PC-3 (cell line): ENCODE measurements at regions not wholly inside any gene's neighbourhood (a gene's known extent, or its start where the extent isn't known, plus 50 kb on each side); places are given as distances from the start of the nearest gene placed in this dataset.
"Not testable (repeated sequence)": the region's sequence is repeated elsewhere in the genome, so short reads cannot be mapped to it uniquely, and the experiment has no call there.

Experiments
- ATAC-seq: fragments of 200-7000 bp; cut with Tn5 transposase; 2 replicates; pipeline ENCODE4 v1.9.1; 2020; ENCODE audit warnings: mild to moderate bottlenecking, moderate library complexity
- BruUV-seq: library from RNA; stranded (reverse); fragments of 400-500 nt; replicated peaks from 2 replicates; lab custom pipeline; 2021; lab: Mats Ljungman, UMichigan
- CTCF ChIA-PET: fragments of 300-600 bp; sonication (Branson Sonifier 250); formaldehyde crosslinking; loops from one replicate; lab custom pipeline; 2022; ENCODE audit warnings: antibody characterized with exemption; lab: Charles Lee
- POLR2A ChIA-PET: fragments of 300-600 bp; sonication (Branson Sonifier 250); formaldehyde crosslinking; loops from one replicate; lab custom pipeline; 2022; ENCODE audit warnings: antibody characterized with exemption; ENCODE audit not compliant: unreplicated experiment; lab: Charles Lee
- DNase-seq: peaks from one replicate; pipeline ENCODE4 v3.0.0-alpha.2; 2015
- H2AFZ ChIP-seq: fragments of 300-600 bp; sonication (generic); 2 replicates; pipeline ENCODE4 v1.6.0; 2016; ENCODE audit warnings: antibody characterized with exemption, low read length
- H3F3A ChIP-seq: fragments of 300-600 bp; sonication (generic); one replicate; pipeline ENCODE4 v1.6.0; 2017; ENCODE audit warnings: antibody characterized with exemption, low read length, control low read depth, mild to moderate bottlenecking; ENCODE audit not compliant: unreplicated experiment
- H3K27ac ChIP-seq: fragments of 300-600 bp; sonication (generic); 2 replicates; pipeline ENCODE4 v1.5.1; 2016; ENCODE audit warnings: mild to moderate bottlenecking, low read length
- H3K27me3 ChIP-seq: fragments of 300-600 bp; sonication (generic); 2 replicates; pipeline ENCODE4 v1.6.1; 2016; ENCODE audit warnings: low read length, mixed read lengths
- H3K36me3 ChIP-seq: fragments of 300-600 bp; sonication (generic); 2 replicates; pipeline ENCODE4 v1.6.1; 2016; ENCODE audit warnings: low read depth, mixed run types, low read length, mixed read lengths
- H3K4me1 ChIP-seq: fragments of 300-600 bp; sonication (generic); 2 replicates; pipeline ENCODE4 v1.5.1; 2016; ENCODE audit warnings: low read length; ENCODE audit not compliant: insufficient read depth
- H3K4me2 ChIP-seq: fragments of 300-600 bp; sonication (generic); 2 replicates; pipeline ENCODE4 v1.6.0; 2016; ENCODE audit warnings: low read length
- H3K4me3 ChIP-seq: fragments of 300-600 bp; sonication (generic); 2 replicates; pipeline ENCODE4 v1.5.1; 2016; ENCODE audit warnings: mild to moderate bottlenecking, low read length, mixed read lengths
- H3K79me2 ChIP-seq: fragments of 300-600 bp; sonication (generic); 2 replicates; pipeline ENCODE4 v1.6.1; 2017; ENCODE audit warnings: low read length, mixed read lengths
- H3K9ac ChIP-seq: fragments of 300-600 bp; sonication (generic); 2 replicates; pipeline ENCODE4 v1.6.0; 2016; ENCODE audit warnings: mild to moderate bottlenecking, low read length
- H3K9me2 ChIP-seq: fragments of 300-600 bp; sonication (generic); replicated peaks from 2 replicates; pipeline ENCODE4 v1.6.1; 2016; ENCODE audit warnings: mixed run types, low read length, mixed read lengths
- H3K9me3 ChIP-seq: fragments of 300-600 bp; sonication (generic); 2 replicates; pipeline ENCODE4 v1.6.1; 2016; ENCODE audit warnings: low read length, mixed read lengths
- H4K20me1 ChIP-seq: fragments of 300-600 bp; sonication (generic); 2 replicates; pipeline ENCODE4 v1.6.1; 2016; ENCODE audit warnings: low read length, mixed read lengths
- CTCF ChIP-seq: fragments of 300-600 bp; sonication (generic); conservative IDR thresholded peaks from 2 replicates; pipeline ENCODE4 v1.5.1; 2017; ENCODE audit warnings: antibody characterized with exemption, low read depth, mild to moderate bottlenecking, low read length
- EZH2 ChIP-seq: fragments of 300-600 bp; sonication (generic); IDR thresholded peaks from one replicate; pipeline ENCODE4 v1.6.1; 2017; ENCODE audit warnings: antibody characterized with exemption, mild to moderate bottlenecking, low read length; ENCODE audit not compliant: unreplicated experiment
- EZH2phosphoT487 ChIP-seq: fragments of 300-600 bp; sonication (generic); IDR thresholded peaks from 2 replicates; pipeline ENCODE4 v1.6.1; 2018; ENCODE audit warnings: mild to moderate bottlenecking, antibody characterized with exemption, low read length, borderline replicate concordance
- intact Hi-C: fragments of 100-400 bp; cut with micrococcal nuclease; formaldehyde crosslinking; loops from 2 replicates; pipeline ENCODE4 v1.9.0; 2023

GRCh38 chr5:155564541-155564940, 551.0 kb downstream of the KIF4B start:
- no peak overlapping the region for H2AFZ ChIP-seq
- TF ChIP-seq EZH2 (no peak), EZH2phosphoT487 (no peak), CTCF (no peak)
- no peaks in the 10 kb centered on the region for H4K20me1 ChIP-seq
- CTCF ChIA-PET = no interaction called here
- POLR2A ChIA-PET = no interaction called here
- no peaks in the 10 kb centered on the region for H3K9me3 ChIP-seq
- H3K4me3 ChIP-seq = no peak overlapping the region
- no peaks in the 10 kb centered on the region for H3K27me3 ChIP-seq
- H3F3A ChIP-seq = no peaks in the 10 kb centered on the region
- no peaks in the 10 kb centered on the region for H3K79me2 ChIP-seq
- no peak for DNase-seq
- no peaks in the 10 kb centered on the region for H3K9me2 ChIP-seq
- ATAC-seq = no peak
- no TSS peak for BruUV-seq
- no peaks in the 10 kb centered on the region for H3K36me3 ChIP-seq
- no peak overlapping the region for H3K4me2 ChIP-seq
- H3K4me1 ChIP-seq = no peaks in the 10 kb centered on the region
- intact Hi-C loops = no loop called here
- no peak overlapping the region for H3K9ac ChIP-seq
- no peak overlapping the region for H3K27ac ChIP-seq

GRCh38 chr5:155575861-155576260, 562.3 kb downstream of the KIF4B start:
- no peaks in the 10 kb centered on the region for H3K9me3 ChIP-seq
- no peak overlapping the region for H3K4me2 ChIP-seq
- no peak overlapping the region for H3K27ac ChIP-seq
- no peak overlapping the region for H3K9ac ChIP-seq
- H3K36me3 ChIP-seq = no peaks in the 10 kb centered on the region
- H2AFZ ChIP-seq = no peak overlapping the region
- no peaks in the 10 kb centered on the region for H3K4me1 ChIP-seq
- CTCF ChIA-PET = no interaction called here
- intact Hi-C loops = no loop called here
- H3F3A ChIP-seq = no peaks in the 10 kb centered on the region
- TF ChIP-seq CTCF (no peak), EZH2 (no peak), EZH2phosphoT487 (no peak)
- H3K27me3 ChIP-seq = no peaks in the 10 kb centered on the region
- BruUV-seq = no TSS peak
- ATAC-seq (no peak), DNase-seq (no peak)
- H3K9me2 ChIP-seq = no peaks in the 10 kb centered on the region
- POLR2A ChIA-PET = no interaction called here
- H4K20me1 ChIP-seq = no peaks in the 10 kb centered on the region
- no peak overlapping the region for H3K4me3 ChIP-seq
- no peaks in the 10 kb centered on the region for H3K79me2 ChIP-seq

GRCh38 chr5:155586808-155587207, 573.3 kb downstream of the KIF4B start:
- CTCF ChIA-PET, H2AFZ ChIP-seq, H3K9me3 ChIP-seq, H3K9ac ChIP-seq, BruUV-seq, H3F3A ChIP-seq, H3K36me3 ChIP-seq, H3K79me2 ChIP-seq, H3K4me2 ChIP-seq, H4K20me1 ChIP-seq, H3K9me2 ChIP-seq, H3K27me3 ChIP-seq, DNase-seq, H3K4me3 ChIP-seq, H3K27ac ChIP-seq, POLR2A ChIA-PET, H3K4me1 ChIP-seq, intact Hi-C loops, ATAC-seq: not testable (repeated sequence)
